Testis (tissue), 2 donors: ENCODE measurements at regions not wholly inside any gene's neighbourhood (a gene's known extent, or its start where the extent isn't known, plus 50 kb on each side); places are given as distances from the start of the nearest gene placed in this dataset.

Experiments
- CTCF ChIP-seq, 3 experiments: fragments of 450-650 bp in 2 of 3; fragments of 200-600 bp in 1 of 3; sonication (generic) in 1 of 3; IDR thresholded peaks; one replicate each; pipeline ENCODE4 v1.5.1; 2016 to 2019; ENCODE audit warnings: antibody characterized with exemption in 3 of 3, mild to moderate bottlenecking in 2 of 3, moderate library complexity in 1 of 3
- POLR2A ChIP-seq: fragments of 450-650 bp; IDR thresholded peaks from one replicate; pipeline ENCODE4 v1.6.1; 2017; ENCODE audit warnings: antibody characterized with exemption, mild to moderate bottlenecking, moderate library complexity

DNA sequence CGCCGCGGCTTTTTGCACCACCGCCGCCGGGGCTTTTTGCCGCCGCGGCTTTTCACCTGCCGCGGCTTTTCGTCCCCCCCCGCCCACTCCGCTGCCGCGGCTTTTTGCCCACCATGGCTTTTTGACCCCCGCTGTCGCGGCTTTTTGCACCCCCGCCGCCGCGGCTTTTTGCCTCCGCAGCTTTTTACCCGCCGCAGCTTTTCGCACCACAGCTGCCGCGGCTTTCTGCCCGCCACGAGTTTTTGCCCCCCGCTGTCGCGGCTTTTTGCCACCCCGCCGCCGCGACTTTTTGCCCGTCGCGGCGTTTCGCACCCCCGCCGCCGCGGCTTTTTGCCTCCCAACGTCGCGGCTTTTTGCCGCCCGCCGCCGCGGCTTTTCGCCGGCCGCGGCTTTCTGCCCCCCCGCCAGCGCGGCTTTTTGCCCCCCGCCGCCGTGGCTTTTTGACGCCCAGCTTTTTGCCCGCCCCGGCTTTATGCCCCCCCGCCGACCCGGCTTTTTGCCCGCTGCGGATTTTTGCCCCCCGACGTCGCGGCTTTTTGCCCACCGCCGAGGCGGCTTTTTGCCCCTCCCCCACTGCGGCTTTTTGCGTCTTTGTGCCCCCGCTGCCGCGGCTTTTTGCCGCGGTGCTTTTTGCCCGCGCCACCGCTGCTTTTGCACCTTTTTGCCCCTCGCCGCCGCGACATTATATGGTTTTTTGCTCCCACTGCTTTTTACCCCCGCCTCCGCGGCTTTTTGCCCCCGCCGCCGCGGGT, 1343.6 kb downstream of the TP53TG3F start:
- TF ChIP-seq CTCF (IDR thresholded peaks at IDR 0.05) (no peak), POLR2A (no peak)
